Dendritic cell treated with granulocyte-macrophage colony-stimulating factor and Interleukin-4, amounts not matched to agents 40 ng/mL and 50 ng/mL, for 4 days (primary cell): ENCODE measurements at regions not wholly inside any gene's neighbourhood (a gene's known extent, or its start where the extent isn't known, plus 50 kb on each side); places are given as distances from the start of the nearest gene placed in this dataset.

Experiments used
- H3K27ac Mint-ChIP-seq: one replicate; pipeline ENCODE4 v1.8.0; 2022; ENCODE audit warnings: mild to moderate bottlenecking, mixed read lengths
- H3K27me3 Mint-ChIP-seq: one replicate; pipeline ENCODE4 v1.8.0; 2022; ENCODE audit warnings: mild to moderate bottlenecking, mixed read lengths
- H3K36me3 Mint-ChIP-seq: one replicate; pipeline ENCODE4 v1.8.0; 2022; ENCODE audit warnings: low read depth, mixed read lengths
- H3K4me1 Mint-ChIP-seq: one replicate; pipeline ENCODE4 v1.8.0; 2022; ENCODE audit warnings: low read depth, mixed read lengths
- H3K4me3 Mint-ChIP-seq: one replicate; pipeline ENCODE4 v1.8.0; 2022; ENCODE audit warnings: mild to moderate bottlenecking, moderate library complexity, mixed read lengths
- H3K9me3 Mint-ChIP-seq: one replicate; pipeline ENCODE4 v1.8.0; 2022; ENCODE audit warnings: mixed read lengths
- intact Hi-C: fragments of 100-400 bp; cut with micrococcal nuclease; formaldehyde crosslinking; loops from one replicate; pipeline ENCODE4 v1.15.0; 2022

- Mint-ChIP-seq H3K36me3 (no peaks in the 10 kb centered on the region), H3K4me3 (no peak overlapping the region), H3K27ac (no peak overlapping the region), H3K27me3 (no peaks in the 10 kb centered on the region), H3K9me3 (peaks cover 48% of the 10 kb centered on the region), H3K4me1 (no peaks in the 10 kb centered on the region)
- intact Hi-C loops = no loop called here
Measured at GRCh38 chr5:8505196-8505595, 636.2 kb downstream of the MTRR start.

GRCh38 chr5:8508231-8508630 is 639.3 kb downstream of the MTRR start:
- no peaks in the 10 kb centered on the region for H3K36me3 Mint-ChIP-seq

GRCh38 chr5:8516356-8516755 is 647.4 kb downstream of the MTRR start:
- Mint-ChIP-seq H3K36me3 (no peaks in the 10 kb centered on the region), H3K4me3 (no peak overlapping the region), H3K27ac (no peak overlapping the region), H3K4me1 (no peaks in the 10 kb centered on the region), H3K27me3 (no peaks in the 10 kb centered on the region), H3K9me3 (peaks cover 37% of the 10 kb centered on the region)
- intact Hi-C loops = no loop called here

More at GRCh38 chr5:8508231-8508630, 639.3 kb downstream of the MTRR start:
- no peak overlapping the region for H3K4me3 Mint-ChIP-seq
- intact Hi-C loops = no loop called here
- peaks cover 45% of the 10 kb centered on the region for H3K9me3 Mint-ChIP-seq
- H3K27ac Mint-ChIP-seq = no peak overlapping the region
- H3K27me3 Mint-ChIP-seq = no peaks in the 10 kb centered on the region
- H3K4me1 Mint-ChIP-seq = no peaks in the 10 kb centered on the region

GRCh38 chr5:8517456-8517855 is 648.5 kb downstream of the MTRR start:
- H3K4me3 Mint-ChIP-seq = no peak overlapping the region
- H3K27ac Mint-ChIP-seq = no peak overlapping the region
- H3K27me3 Mint-ChIP-seq = no peaks in the 10 kb centered on the region
- H3K9me3 Mint-ChIP-seq = peaks cover 26% of the 10 kb centered on the region
- H3K4me1 Mint-ChIP-seq = no peaks in the 10 kb centered on the region
- intact Hi-C loops = no loop called here
- no peaks in the 10 kb centered on the region for H3K36me3 Mint-ChIP-seq

- intact Hi-C loops = no loop called here
- Mint-ChIP-seq H3K9me3 (no peaks in the 10 kb centered on the region), H3K4me3 (no peak overlapping the region), H3K4me1 (no peaks in the 10 kb centered on the region), H3K27ac (no peak overlapping the region), H3K36me3 (no peaks in the 10 kb centered on the region), H3K27me3 (no peaks in the 10 kb centered on the region)
Measured at GRCh38 chr5:8520917-8521316, 652.0 kb downstream of the MTRR start.

GRCh38 chr5:8521991-8522390 is 653.0 kb downstream of the MTRR start:
- Mint-ChIP-seq H3K27ac (no peak overlapping the region), H3K4me1 (no peaks in the 10 kb centered on the region), H3K4me3 (no peak overlapping the region), H3K9me3 (no peaks in the 10 kb centered on the region), H3K36me3 (no peaks in the 10 kb centered on the region), H3K27me3 (no peaks in the 10 kb centered on the region)
- intact Hi-C loops = no loop called here

- intact Hi-C loops = no loop called here
- no peaks in the 10 kb centered on the region for H3K27me3 Mint-ChIP-seq
- H3K4me3 Mint-ChIP-seq = no peak overlapping the region
- no peak overlapping the region for H3K27ac Mint-ChIP-seq
- no peaks in the 10 kb centered on the region for H3K36me3 Mint-ChIP-seq
- H3K4me1 Mint-ChIP-seq = no peaks in the 10 kb centered on the region
- no peaks in the 10 kb centered on the region for H3K9me3 Mint-ChIP-seq
Measured at GRCh38 chr5:8522646-8523045, 653.7 kb downstream of the MTRR start.

GRCh38 chr5:8523501-8523900 is 654.6 kb downstream of the MTRR start:
- H3K36me3 Mint-ChIP-seq = no peaks in the 10 kb centered on the region
- H3K27ac Mint-ChIP-seq = no peak overlapping the region
- no peaks in the 10 kb centered on the region for H3K4me1 Mint-ChIP-seq
- intact Hi-C loops = no loop called here
- H3K9me3 Mint-ChIP-seq = no peaks in the 10 kb centered on the region
- H3K4me3 Mint-ChIP-seq = no peak overlapping the region
- H3K27me3 Mint-ChIP-seq = no peaks in the 10 kb centered on the region

GRCh38 chr5:8525819-8526218 is 656.9 kb downstream of the MTRR start:
- H3K36me3 Mint-ChIP-seq = no peaks in the 10 kb centered on the region
- no peaks in the 10 kb centered on the region for H3K4me1 Mint-ChIP-seq
- intact Hi-C loops = no loop called here
- no peaks in the 10 kb centered on the region for H3K9me3 Mint-ChIP-seq
- no peak overlapping the region for H3K4me3 Mint-ChIP-seq
- H3K27me3 Mint-ChIP-seq = no peaks in the 10 kb centered on the region
- H3K27ac Mint-ChIP-seq = no peak overlapping the region

GRCh38 chr5:8528106-8528505 is 659.2 kb downstream of the MTRR start:
- H3K4me3 Mint-ChIP-seq = no peak overlapping the region
- intact Hi-C loops = no loop called here
- H3K27ac Mint-ChIP-seq = no peak overlapping the region

GRCh38 chr5:8538821-8539220 is 669.9 kb downstream of the MTRR start:
- Mint-ChIP-seq H3K36me3 (no peaks in the 10 kb centered on the region), H3K27ac (no peak overlapping the region), H3K9me3 (peaks cover 13% of the 10 kb centered on the region), H3K4me3 (no peak overlapping the region), H3K4me1 (no peaks in the 10 kb centered on the region), H3K27me3 (no peaks in the 10 kb centered on the region)
- intact Hi-C loops = no loop called here

More at GRCh38 chr5:8528106-8528505, 659.2 kb downstream of the MTRR start:
- Mint-ChIP-seq H3K36me3 (no peaks in the 10 kb centered on the region), H3K27me3 (no peaks in the 10 kb centered on the region), H3K4me1 (no peaks in the 10 kb centered on the region), H3K9me3 (no peaks in the 10 kb centered on the region)

GRCh38 chr5:8540317-8540716 is 671.4 kb downstream of the MTRR start:
- Mint-ChIP-seq H3K36me3 (no peaks in the 10 kb centered on the region), H3K4me1 (no peaks in the 10 kb centered on the region), H3K4me3 (no peak overlapping the region), H3K27ac (no peak overlapping the region), H3K9me3 (peaks cover 13% of the 10 kb centered on the region), H3K27me3 (no peaks in the 10 kb centered on the region)
- intact Hi-C loops = no loop called here

GRCh38 chr5:8550921-8551320 is 682.0 kb downstream of the MTRR start:
- H3K9me3 Mint-ChIP-seq = peaks cover 13% of the 10 kb centered on the region
- no peak overlapping the region for H3K27ac Mint-ChIP-seq
- no peaks in the 10 kb centered on the region for H3K36me3 Mint-ChIP-seq
- no peaks in the 10 kb centered on the region for H3K4me1 Mint-ChIP-seq
- no peak overlapping the region for H3K4me3 Mint-ChIP-seq
- H3K27me3 Mint-ChIP-seq = no peaks in the 10 kb centered on the region
- intact Hi-C loops = no loop called here

- peaks cover 18% of the 10 kb centered on the region for H3K9me3 Mint-ChIP-seq
- no peak overlapping the region for H3K4me3 Mint-ChIP-seq
- H3K36me3 Mint-ChIP-seq = no peaks in the 10 kb centered on the region
- intact Hi-C loops = no loop called here
- no peaks in the 10 kb centered on the region for H3K27me3 Mint-ChIP-seq
- no peak overlapping the region for H3K27ac Mint-ChIP-seq
- H3K4me1 Mint-ChIP-seq = no peaks in the 10 kb centered on the region
Measured at GRCh38 chr5:8553364-8553763, 684.4 kb downstream of the MTRR start.

GRCh38 chr5:8557728-8558127 is 688.8 kb downstream of the MTRR start:
- H3K27me3 Mint-ChIP-seq = no peaks in the 10 kb centered on the region
- H3K9me3 Mint-ChIP-seq = peaks cover 18% of the 10 kb centered on the region
- H3K4me1 Mint-ChIP-seq = no peaks in the 10 kb centered on the region
- H3K27ac Mint-ChIP-seq = no peak overlapping the region
- intact Hi-C loops = no loop called here
- no peaks in the 10 kb centered on the region for H3K36me3 Mint-ChIP-seq
- H3K4me3 Mint-ChIP-seq = no peak overlapping the region
